HCT116 (cell line): ENCODE measurements at regions not wholly inside any gene's neighbourhood (a gene's known extent, or its start where the extent isn't known, plus 50 kb on each side); places are given as distances from the start of the nearest gene placed in this dataset.

Source experiments
- EZH2 ChIP-seq: fragments of 200-600 bp; sonication (generic); IDR thresholded peaks from 2 replicates; pipeline ENCODE4 v1.6.1; 2017; ENCODE audit warnings: antibody characterized with exemption, mixed run types
- EZH2phosphoT487 ChIP-seq: fragments of 200-600 bp; IDR thresholded peaks from 2 replicates; pipeline ENCODE4 v1.6.1; 2018; ENCODE audit warnings: antibody characterized with exemption, borderline replicate concordance
- JUND ChIP-seq: IDR thresholded peaks from 2 replicates; pipeline ENCODE4 v1.6.1; 2012
- POLR2A ChIP-seq: IDR thresholded peaks from 2 replicates; pipeline ENCODE4 v1.7.0; 2011; ENCODE audit warnings: borderline replicate concordance; ENCODE audit not compliant: insufficient read depth, insufficient read length; ENCODE audit errors: extremely low read depth
- POLR2AphosphoS5 ChIP-seq: IDR thresholded peaks from 2 replicates; pipeline ENCODE4 v1.6.1; 2011; ENCODE audit warnings: mild to moderate bottlenecking, low read depth, low read length, moderate library complexity
- SIN3A ChIP-seq: IDR thresholded peaks from 2 replicates; pipeline ENCODE4 v1.6.1; 2012; ENCODE audit warnings: low read depth
- SP1 ChIP-seq: IDR thresholded peaks from 2 replicates; pipeline ENCODE4 v1.6.1; 2012; ENCODE audit warnings: low read depth
- SRF ChIP-seq: IDR thresholded peaks from 2 replicates; pipeline ENCODE4 v1.6.1; 2012; ENCODE audit warnings: low read depth
- TCF7L2 ChIP-seq: IDR thresholded peaks from 2 replicates; pipeline ENCODE4 v1.7.0; 2011; ENCODE audit warnings: borderline replicate concordance, inconsistent platforms; ENCODE audit not compliant: insufficient read depth, insufficient read length; ENCODE audit errors: extremely low read depth
- YY1 ChIP-seq: IDR thresholded peaks from 2 replicates; pipeline ENCODE4 v1.6.1; 2011; ENCODE audit warnings: low read length, low read depth, moderate library complexity, mild to moderate bottlenecking; ENCODE audit not compliant: insufficient replicate concordance; ENCODE audit errors: extremely low read depth
- ZFX ChIP-seq: fragments of 450-650 bp; IDR thresholded peaks from 2 replicates; pipeline ENCODE4 v1.6.1; 2017
- ZNF274 ChIP-seq: fragments of 200-500 bp; sonication (Bioruptor generic); IDR thresholded peaks from 2 replicates; pipeline ENCODE4 v1.6.1; 2014; ENCODE audit warnings: mild to moderate bottlenecking, low read depth, low read length, inconsistent platforms
- TF ChIP-seq, protein P1 (sequence below), 3 experiments: fragments of 200-600 bp in 1 of 3; sonication (generic) in 1 of 3; IDR thresholded peaks in 2 of 3; conservative IDR thresholded peaks in 1 of 3; 2 replicates each; pipeline ENCODE4 v1.5.1; 2012 to 2017; ENCODE audit warnings: low read depth in 2 of 3, low read length in 2 of 3, antibody characterized with exemption in 1 of 3, borderline replicate concordance in 1 of 3, control low read depth in 1 of 3, mild to moderate bottlenecking in 1 of 3, mixed read lengths in 1 of 3, mixed run types in 1 of 3, moderate library complexity in 1 of 3; ENCODE audit not compliant: insufficient read depth in 1 of 3

DNA sequence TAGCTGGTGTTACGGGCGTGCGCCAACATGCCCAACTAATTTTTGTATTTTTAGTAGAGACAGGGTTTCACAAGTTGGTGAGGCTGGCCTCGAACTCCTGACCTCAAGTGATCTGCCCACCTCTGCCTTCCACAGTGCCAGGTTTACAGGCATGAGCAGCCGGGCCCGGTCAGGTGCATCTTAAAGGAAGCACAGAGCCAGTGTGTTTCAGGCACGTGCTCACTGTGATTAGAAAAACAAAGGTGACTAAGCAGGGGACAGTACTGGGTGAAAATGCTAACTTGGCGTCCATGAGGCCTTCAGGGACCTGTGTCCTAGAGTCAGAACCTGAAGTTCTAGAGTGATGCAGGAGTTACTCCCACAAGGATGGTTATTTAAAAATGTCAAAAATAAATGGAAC, 60.0 kb upstream of the GJA8 start:
- TF ChIP-seq, protein P1, sequence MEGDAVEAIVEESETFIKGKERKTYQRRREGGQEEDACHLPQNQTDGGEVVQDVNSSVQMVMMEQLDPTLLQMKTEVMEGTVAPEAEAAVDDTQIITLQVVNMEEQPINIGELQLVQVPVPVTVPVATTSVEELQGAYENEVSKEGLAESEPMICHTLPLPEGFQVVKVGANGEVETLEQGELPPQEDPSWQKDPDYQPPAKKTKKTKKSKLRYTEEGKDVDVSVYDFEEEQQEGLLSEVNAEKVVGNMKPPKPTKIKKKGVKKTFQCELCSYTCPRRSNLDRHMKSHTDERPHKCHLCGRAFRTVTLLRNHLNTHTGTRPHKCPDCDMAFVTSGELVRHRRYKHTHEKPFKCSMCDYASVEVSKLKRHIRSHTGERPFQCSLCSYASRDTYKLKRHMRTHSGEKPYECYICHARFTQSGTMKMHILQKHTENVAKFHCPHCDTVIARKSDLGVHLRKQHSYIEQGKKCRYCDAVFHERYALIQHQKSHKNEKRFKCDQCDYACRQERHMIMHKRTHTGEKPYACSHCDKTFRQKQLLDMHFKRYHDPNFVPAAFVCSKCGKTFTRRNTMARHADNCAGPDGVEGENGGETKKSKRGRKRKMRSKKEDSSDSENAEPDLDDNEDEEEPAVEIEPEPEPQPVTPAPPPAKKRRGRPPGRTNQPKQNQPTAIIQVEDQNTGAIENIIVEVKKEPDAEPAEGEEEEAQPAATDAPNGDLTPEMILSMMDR (IDR thresholded peaks at IDR 0.05 in 2 of 3, conservative IDR thresholded peaks at IDR 0.05 in 1 of 3; ENCODE audit: borderline replicate concordance in 1 of 3, insufficient read depth in 1 of 3, low read depth in 2 of 3, low read length in 2 of 3): no peak
- TF ChIP-seq EZH2phosphoT487 (no peak), POLR2A (no peak), ZFX (no peak), SP1 (no peak), EZH2 (no peak), ZNF274 (no peak), POLR2AphosphoS5 (no peak), SRF (no peak), YY1 (no peak), SIN3A (no peak), JUND (no peak), TCF7L2 (no peak)
